GM19452 (cell line): ENCODE measurements at regions not wholly inside any gene's neighbourhood (a gene's known extent, or its start where the extent isn't known, plus 50 kb on each side); places are given as distances from the start of the nearest gene placed in this dataset.
"Not testable (repeated sequence)": the region's sequence is repeated elsewhere in the genome, so short reads cannot be mapped to it uniquely, and the experiment has no call there.

Experiments used
- ATAC-seq: cut with Tn5 transposase; IDR thresholded peaks from one replicate; pipeline ENCODE4 v1.9.1; 2021; ENCODE audit not compliant: unreplicated experiment

- ATAC-seq, result no peak
Measured at GRCh38 chr17:63019138-63019873, 53.3 kb downstream of the TANC2 start.

- ATAC-seq, result no peak
Measured at GRCh38 chr17:63022567-63022966, 56.5 kb downstream of the TANC2 start.

- no peak for ATAC-seq
Measured at GRCh38 chr17:63023049-63023448, 57.0 kb downstream of the TANC2 start.

- ATAC-seq, result no peak
Measured at GRCh38 chr17:63024201-63024600, 58.2 kb downstream of the TANC2 start.

GRCh38 chr17:63024716-63025115 lies 58.7 kb downstream of the TANC2 start:
- ATAC-seq, result no peak

GRCh38 chr17:63025637-63026036 lies 59.6 kb downstream of the TANC2 start:
- not testable (repeated sequence) for ATAC-seq

- no peak for ATAC-seq
Measured at GRCh38 chr17:63029541-63029940, 63.5 kb downstream of the TANC2 start.

- ATAC-seq, result no peak
Measured at GRCh38 chr17:63032142-63032541, 66.1 kb downstream of the TANC2 start.

GRCh38 chr17:63033142-63033541 lies 67.1 kb downstream of the TANC2 start:
- ATAC-seq, result no peak

GRCh38 chr17:63035271-63035670 lies 69.2 kb downstream of the TANC2 start:
- no peak for ATAC-seq

GRCh38 chr17:63035695-63036094 lies 69.7 kb downstream of the TANC2 start:
- no peak for ATAC-seq

GRCh38 chr17:63039342-63039741 lies 73.3 kb downstream of the TANC2 start:
- no peak for ATAC-seq

- no peak for ATAC-seq
Measured at GRCh38 chr17:63039899-63040602, 74.0 kb downstream of the TANC2 start.

- ATAC-seq, result no peak
Measured at GRCh38 chr17:63040816-63041215, 74.8 kb downstream of the TANC2 start.

GRCh38 chr17:63041251-63041650 lies 75.2 kb downstream of the TANC2 start:
- ATAC-seq, result no peak

- no peak for ATAC-seq
Measured at GRCh38 chr17:63041722-63042121, 75.7 kb downstream of the TANC2 start.

- ATAC-seq, result no peak
Measured at GRCh38 chr17:63042256-63042812, 76.3 kb downstream of the TANC2 start.

GRCh38 chr17:63057560-63057959 lies 91.5 kb downstream of the TANC2 start:
- ATAC-seq, result not testable (repeated sequence)

- ATAC-seq, result no peak
Measured at GRCh38 chr17:63066158-63066813, 100.3 kb downstream of the TANC2 start.

GRCh38 chr17:63069245-63069644 lies 103.2 kb downstream of the TANC2 start:
- no peak for ATAC-seq

- ATAC-seq, result no peak
Measured at GRCh38 chr17:63070031-63070430, 104.0 kb downstream of the TANC2 start.

- no peak for ATAC-seq
Measured at GRCh38 chr17:63071797-63072196, 105.8 kb downstream of the TANC2 start.
